Large intestine (tissue), 3 donors: ENCODE measurements at regions not wholly inside any gene's neighbourhood (a gene's known extent, or its start where the extent isn't known, plus 50 kb on each side); places are given as distances from the start of the nearest gene placed in this dataset.
"Not testable (repeated sequence)": the region's sequence is repeated elsewhere in the genome, so short reads cannot be mapped to it uniquely, and the experiment has no call there.

Experiments
- DNase-seq, 2 donors: peaks; one replicate each; pipeline versions ENCODE4 v3.0.0 to v3.0.0-alpha.2; 2013
- H3K27ac ChIP-seq: one replicate; pipeline ENCODE4 v1.5.1; 2013; ENCODE audit warnings: low read length
- H3K27me3 ChIP-seq: 2 replicates; pipeline ENCODE4 v1.6.1; 2013; ENCODE audit warnings: low read length; ENCODE audit not compliant: control insufficient read depth, insufficient read depth
- H3K36me3 ChIP-seq: 2 replicates; pipeline ENCODE4 v1.6.1; 2013; ENCODE audit warnings: low read length; ENCODE audit not compliant: control insufficient read depth, insufficient read depth
- H3K4me1 ChIP-seq: one replicate; pipeline ENCODE4 v1.6.1; 2013; ENCODE audit warnings: low read length; ENCODE audit not compliant: control insufficient read depth, insufficient read depth
- H3K4me3 ChIP-seq: one replicate; pipeline ENCODE4 v1.5.1; 2013; ENCODE audit warnings: low read length
- H3K9me3 ChIP-seq: one replicate; pipeline ENCODE4 v1.6.1; 2013; ENCODE audit warnings: mild to moderate bottlenecking, low read depth, low read length, moderate library complexity; ENCODE audit not compliant: control insufficient read depth
- WGBS: methylation state at CpG from one replicate; pipeline ENCODE4 v1.1.5; 2013; ENCODE audit warnings: low lambda C conversion rate; ENCODE audit not compliant: insufficient coverage; 5-methylcytosine and 5-hydroxymethylcytosine counted together

DNA sequence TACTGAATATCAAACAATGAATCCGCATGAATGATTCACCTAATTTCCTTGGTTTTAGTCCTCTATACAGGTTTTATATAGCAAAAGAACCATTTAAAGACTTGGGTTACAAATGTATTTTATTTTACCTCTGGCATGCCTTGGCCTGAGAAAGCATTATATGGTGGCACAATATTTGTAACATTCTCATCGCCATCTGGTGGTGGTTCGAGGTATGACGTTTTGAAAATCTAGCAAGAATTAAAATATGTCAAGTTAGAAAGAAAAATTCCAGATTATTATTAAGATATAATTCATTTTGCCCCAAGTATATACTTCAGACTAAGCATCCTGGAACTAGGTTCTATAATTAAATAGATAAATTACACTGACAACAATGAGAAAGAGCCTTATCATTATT lies 445.9 kb downstream of the ZNF33B start:
- H3K4me3 ChIP-seq, H3K27ac ChIP-seq, DNase-seq, H3K27me3 ChIP-seq, H3K36me3 ChIP-seq, H3K9me3 ChIP-seq, H3K4me1 ChIP-seq: not testable (repeated sequence)
- WGBS, result 0% methylated on average over 3 of the region's 4 CpGs

DNA sequence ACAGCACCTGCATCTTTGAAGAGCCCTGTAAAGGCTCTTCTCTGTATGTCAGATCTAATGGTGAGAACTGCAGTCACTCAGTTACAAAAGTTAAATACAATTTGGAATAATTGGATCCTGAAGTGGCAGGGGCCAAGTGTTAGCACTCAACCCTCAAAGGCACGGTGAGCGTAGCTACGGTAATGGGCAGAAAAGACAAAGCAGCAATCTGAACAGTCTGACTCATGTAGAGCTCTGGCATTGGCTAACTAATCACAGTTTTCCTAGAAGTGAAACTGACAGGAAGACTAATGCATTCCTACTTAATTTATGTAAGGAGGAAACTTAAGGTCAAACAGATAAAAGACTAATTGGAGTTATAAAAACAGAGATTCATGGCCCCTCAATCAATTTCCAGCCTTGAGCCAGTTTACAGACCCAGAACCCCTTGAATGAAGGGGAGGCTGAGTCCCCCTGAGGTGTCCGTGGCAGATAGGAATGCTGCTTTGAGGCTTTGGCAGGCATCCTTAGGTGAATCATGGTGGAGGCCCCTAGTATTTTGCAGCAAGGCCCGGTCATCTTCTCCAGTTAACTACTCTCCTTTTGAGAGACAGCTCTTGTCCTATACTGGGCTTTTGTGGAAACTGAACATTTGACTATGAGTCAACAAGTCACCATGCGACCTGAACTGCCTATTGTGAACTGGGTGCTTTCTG lies 450.7 kb downstream of the ZNF33B start:
- DNase-seq, H3K4me1 ChIP-seq, H3K27ac ChIP-seq, H3K9me3 ChIP-seq, H3K27me3 ChIP-seq, H3K36me3 ChIP-seq, H3K4me3 ChIP-seq: not testable (repeated sequence)
- no CpG with 5 or more reads among the region's 6 CpGs for WGBS

GRCh38 chr10:42177793-42178689 lies 460.3 kb downstream of the ZNF33B start:
- not testable (repeated sequence) for DNase-seq, H3K9me3 ChIP-seq, H3K4me3 ChIP-seq, H3K36me3 ChIP-seq, H3K4me1 ChIP-seq, H3K27ac ChIP-seq, H3K27me3 ChIP-seq
- no CpG with 5 or more reads among the region's 30 CpGs for WGBS

GRCh38 chr10:42177077-42177792 lies 461.1 kb downstream of the ZNF33B start:
- Histone ChIP-seq H3K27me3 (peaks cover 9% of the 10 kb centered on the region), H3K4me1 (no peaks in the 10 kb centered on the region), H3K4me3 (no peak overlapping the region), H3K27ac (no peak overlapping the region), H3K9me3 (no peaks in the 10 kb centered on the region), H3K36me3 (no peaks in the 10 kb centered on the region)
- no CpG with 5 or more reads among the region's 93 CpGs for WGBS
- DNase-seq, result no peak

DNA sequence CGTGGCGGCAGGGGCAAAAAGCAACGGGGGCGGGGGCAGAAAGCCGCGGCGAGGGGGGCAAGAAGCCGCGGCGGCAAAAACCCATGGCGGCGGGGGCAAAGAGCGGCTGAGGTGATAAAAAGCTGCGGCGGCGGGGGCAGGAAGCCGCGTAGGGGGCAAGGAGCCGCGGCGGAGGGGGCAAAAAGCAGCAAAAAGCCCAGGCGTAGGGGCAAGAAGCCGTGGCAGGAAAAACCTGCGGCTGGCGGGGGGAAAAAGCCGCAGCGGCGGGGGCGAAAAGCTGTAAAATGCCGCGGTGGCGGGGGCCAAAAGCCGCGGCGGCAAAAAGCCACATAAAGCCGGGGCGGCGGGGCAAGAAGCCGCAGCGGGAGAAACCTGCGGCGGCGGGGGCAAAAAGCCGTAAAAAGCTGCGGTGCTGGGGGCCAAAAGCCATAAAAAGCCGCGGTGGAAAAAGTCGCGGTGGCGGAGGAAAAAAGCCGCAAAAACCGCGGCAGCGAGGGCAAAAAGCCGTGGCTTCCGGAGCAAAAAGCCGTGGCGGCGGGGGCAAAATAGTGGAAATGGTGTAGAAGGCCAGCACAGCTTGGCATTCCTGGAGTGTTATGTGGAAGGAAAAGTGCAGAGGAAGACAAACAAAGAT lies 487.8 kb downstream of the ZNF33B start:
- H3K36me3 ChIP-seq, result no peaks in the 10 kb centered on the region
- no peak overlapping the region for H3K27ac ChIP-seq
- no peaks in the 10 kb centered on the region for H3K27me3 ChIP-seq
- H3K4me1 ChIP-seq, result no peaks in the 10 kb centered on the region
- DNase-seq, result no peak
- WGBS, result 67% methylated on average over 10 of the region's 59 CpGs
- H3K9me3 ChIP-seq, result peaks cover 23% of the 10 kb centered on the region
- H3K4me3 ChIP-seq, result no peak overlapping the region

- no peak overlapping the region for H3K4me3 ChIP-seq
- H3K36me3 ChIP-seq, result no peaks in the 10 kb centered on the region
- DNase-seq, result no peak
- WGBS, result 61% methylated on average over 13 of the region's 78 CpGs
- H3K9me3 ChIP-seq, result peaks cover 23% of the 10 kb centered on the region
- no peaks in the 10 kb centered on the region for H3K4me1 ChIP-seq
- H3K27ac ChIP-seq, result no peak overlapping the region
- no peaks in the 10 kb centered on the region for H3K27me3 ChIP-seq
Measured at GRCh38 chr10:42149722-42150427, 488.5 kb downstream of the ZNF33B start.

DNA sequence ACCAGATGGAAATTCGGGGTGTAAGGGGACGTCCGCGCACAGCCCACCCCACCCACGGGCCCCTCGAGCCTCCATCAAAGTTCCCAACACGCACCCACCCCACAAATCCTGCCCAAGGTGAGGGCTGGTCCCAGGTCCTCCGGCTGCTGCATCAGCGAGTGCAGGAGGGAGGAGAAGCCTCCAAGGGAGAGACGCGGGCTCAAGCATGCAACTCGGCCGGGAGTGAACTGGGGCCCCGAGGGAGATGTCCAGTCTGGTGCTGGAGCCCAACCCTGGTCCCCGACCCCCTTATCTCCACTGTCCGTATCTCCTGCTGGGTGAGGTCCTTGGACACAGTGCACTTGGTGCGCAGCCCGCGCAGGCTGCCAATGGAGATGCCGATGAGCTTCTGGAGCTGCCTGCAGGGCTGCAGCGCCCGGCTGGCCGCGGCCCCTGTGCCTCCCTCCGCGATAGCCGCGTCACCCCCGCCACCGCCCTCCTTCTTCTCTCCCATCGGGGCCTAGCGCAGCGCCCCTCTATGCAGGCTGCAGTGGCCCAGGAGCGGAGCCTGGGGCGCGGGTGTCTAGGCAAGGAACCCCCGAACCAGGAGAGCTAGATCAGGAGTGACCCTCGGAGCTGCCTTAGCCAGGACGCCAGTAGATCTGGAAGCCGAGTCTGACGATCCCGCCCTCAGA lies 489.2 kb downstream of the ZNF33B start:
- DNase-seq, result peak in 1 of 2 donors; percentile 0
- Histone ChIP-seq H3K27ac (no peak overlapping the region), H3K36me3 (no peaks in the 10 kb centered on the region), H3K4me1 (no peaks in the 10 kb centered on the region), H3K4me3 (no peak overlapping the region), H3K9me3 (peaks cover 23% of the 10 kb centered on the region), H3K27me3 (no peaks in the 10 kb centered on the region)
- WGBS, result no CpG with 5 or more reads among the region's 42 CpGs

- not testable (repeated sequence) for H3K4me1 ChIP-seq, DNase-seq, H3K27me3 ChIP-seq, H3K27ac ChIP-seq, H3K36me3 ChIP-seq, H3K4me3 ChIP-seq
- WGBS, result 56% methylated on average over 2 of the region's 2 CpGs
- peaks cover 23% of the 10 kb centered on the region for H3K9me3 ChIP-seq
Measured at GRCh38 chr10:42146165-42146564, 492.2 kb downstream of the ZNF33B start.

DNA sequence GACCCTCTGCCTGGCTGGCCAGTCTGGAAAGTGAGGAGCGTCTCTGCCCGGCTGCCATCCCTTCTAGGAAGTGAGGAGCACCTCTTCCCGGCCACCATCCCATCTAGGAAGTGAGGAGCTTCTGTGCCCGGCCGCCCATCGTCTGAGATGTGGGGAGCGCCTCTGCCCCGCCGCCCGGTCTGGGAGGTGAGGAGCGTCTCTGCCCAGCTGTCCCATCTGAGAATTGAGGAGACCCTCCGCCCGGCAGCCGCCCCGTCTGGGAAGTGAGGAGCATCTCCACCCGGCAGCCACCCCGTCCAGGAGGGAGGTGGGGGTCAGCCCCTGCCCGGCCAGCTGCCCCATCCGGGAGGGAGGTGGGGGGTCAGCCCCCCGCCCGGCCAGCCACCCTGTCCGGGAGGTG lies 500.3 kb downstream of the ZNF33B start:
- DNase-seq, H3K4me3 ChIP-seq, H3K36me3 ChIP-seq, H3K9me3 ChIP-seq, H3K27me3 ChIP-seq, H3K27ac ChIP-seq, H3K4me1 ChIP-seq: not testable (repeated sequence)
- WGBS, result no CpG with 5 or more reads among the region's 22 CpGs
